ENCODE measurements at regions not wholly inside any gene's neighbourhood (a gene's known extent, or its start where the extent isn't known, plus 50 kb on each side); places are given as distances from the start of the nearest gene placed in this dataset.

GRCh38 chr7:22670422-22670815 lies 56.6 kb upstream of the IL6 start:
- H3K36me3 Mint-ChIP-seq (ENCODE audit: low read depth, unreplicated experiment) = no peaks in the 10 kb centered on the region

GRCh38 chr7:22669692-22670421 lies 57.1 kb upstream of the IL6 start:
- no peak overlapping the region for H3K9ac ChIP-seq (ENCODE audit: low read length)
- H3K27me3 ChIP-seq (ENCODE audit: insufficient read depth, low read length) = no peaks in the 10 kb centered on the region
- H4K20me1 ChIP-seq (ENCODE audit: insufficient read depth, low read length) = no peaks in the 10 kb centered on the region
- no peak for DNase-seq (ENCODE audit: low read depth)
- H3K9me3 Mint-ChIP-seq (ENCODE audit: unreplicated experiment) = peaks cover 2% of the 10 kb centered on the region
- H3K27me3 Mint-ChIP-seq (ENCODE audit: low read depth, unreplicated experiment) = no peaks in the 10 kb centered on the region
- peaks cover 22% of the 10 kb centered on the region for H3K4me1 Mint-ChIP-seq (ENCODE audit: low read depth, unreplicated experiment)
- no peaks in the 10 kb centered on the region for H3K79me2 ChIP-seq (ENCODE audit: insufficient read depth, low read length)
- H2AFZ ChIP-seq (ENCODE audit: low read depth, low read length) = no peak overlapping the region
- no peak for TF ChIP-seq EZH2 (IDR thresholded peaks at IDR 0.05; ENCODE audit: insufficient read depth, low read length)
- no peak for TF ChIP-seq CTCF (IDR thresholded peaks at IDR 0.05; ENCODE audit: insufficient read depth, low read depth, low read length)
- H3K4me3 Mint-ChIP-seq (ENCODE audit: unreplicated experiment) = no peak overlapping the region
- no peak overlapping the region for H3K4me3 ChIP-seq (ENCODE audit: insufficient read depth, low read depth, low read length)
- H3K27ac Mint-ChIP-seq (ENCODE audit: unreplicated experiment) = no peak overlapping the region
- no peak for FAIRE-seq
- H3K4me2 ChIP-seq (ENCODE audit: low read length) = no peak overlapping the region
- no peaks in the 10 kb centered on the region for H3K9me3 ChIP-seq (ENCODE audit: insufficient read depth, low read depth, low read length)
- no peak overlapping the region for H3K27ac ChIP-seq (ENCODE audit: low read depth, low read length)
- H3K4me1 ChIP-seq (ENCODE audit: insufficient read depth, low read length) = peaks cover 52% of the 10 kb centered on the region
- H3K36me3 ChIP-seq (ENCODE audit: insufficient read depth, low read length) = no peaks in the 10 kb centered on the region
- no peaks in the 10 kb centered on the region for H3K36me3 Mint-ChIP-seq (ENCODE audit: low read depth, unreplicated experiment)

More at GRCh38 chr7:22670422-22670815, 56.6 kb upstream of the IL6 start:
- no peaks in the 10 kb centered on the region for H3K36me3 ChIP-seq (ENCODE audit: insufficient read depth, low read length)
- no peak overlapping the region for H3K27ac ChIP-seq (ENCODE audit: low read depth, low read length)
- FAIRE-seq (no peak), DNase-seq (ENCODE audit: low read depth) (no peak)
- Mint-ChIP-seq H3K27ac (ENCODE audit: unreplicated experiment) (no peak overlapping the region), H3K9me3 (ENCODE audit: unreplicated experiment) (peaks cover 2% of the 10 kb centered on the region), H3K4me3 (ENCODE audit: unreplicated experiment) (no peak overlapping the region), H3K4me1 (ENCODE audit: low read depth, unreplicated experiment) (peaks cover 22% of the 10 kb centered on the region), H3K27me3 (ENCODE audit: low read depth, unreplicated experiment) (no peaks in the 10 kb centered on the region)
- H3K4me2 ChIP-seq (ENCODE audit: low read length) = no peak overlapping the region
- no peaks in the 10 kb centered on the region for H3K27me3 ChIP-seq (ENCODE audit: insufficient read depth, low read length)
- no peaks in the 10 kb centered on the region for H3K9me3 ChIP-seq (ENCODE audit: insufficient read depth, low read depth, low read length)
- no peak overlapping the region for H2AFZ ChIP-seq (ENCODE audit: low read depth, low read length)
- no peaks in the 10 kb centered on the region for H4K20me1 ChIP-seq (ENCODE audit: insufficient read depth, low read length)
- TF ChIP-seq CTCF (IDR thresholded peaks at IDR 0.05; ENCODE audit: insufficient read depth, low read depth, low read length) = no peak
- TF ChIP-seq EZH2 (IDR thresholded peaks at IDR 0.05; ENCODE audit: insufficient read depth, low read length) = no peak
- H3K4me3 ChIP-seq (ENCODE audit: insufficient read depth, low read depth, low read length) = no peak overlapping the region
- H3K4me1 ChIP-seq (ENCODE audit: insufficient read depth, low read length) = peaks cover 52% of the 10 kb centered on the region
- no peak overlapping the region for H3K9ac ChIP-seq (ENCODE audit: low read length)
- no peaks in the 10 kb centered on the region for H3K79me2 ChIP-seq (ENCODE audit: insufficient read depth, low read length)

GRCh38 chr7:22668971-22669401 lies 58.0 kb upstream of the IL6 start:
- H4K20me1 ChIP-seq (ENCODE audit: insufficient read depth, low read length) = no peaks in the 10 kb centered on the region
- H3K27me3 ChIP-seq (ENCODE audit: insufficient read depth, low read length) = no peaks in the 10 kb centered on the region
- Mint-ChIP-seq H3K27ac (ENCODE audit: unreplicated experiment) (no peak overlapping the region), H3K4me1 (ENCODE audit: low read depth, unreplicated experiment) (peaks cover 25% of the 10 kb centered on the region), H3K4me3 (ENCODE audit: unreplicated experiment) (no peak overlapping the region), H3K27me3 (ENCODE audit: low read depth, unreplicated experiment) (no peaks in the 10 kb centered on the region), H3K9me3 (ENCODE audit: unreplicated experiment) (no peaks in the 10 kb centered on the region), H3K36me3 (ENCODE audit: low read depth, unreplicated experiment) (no peaks in the 10 kb centered on the region)
- H3K9me3 ChIP-seq (ENCODE audit: insufficient read depth, low read depth, low read length) = no peaks in the 10 kb centered on the region
- peak overlapping the region; percentile 65 for H3K4me2 ChIP-seq (ENCODE audit: low read length)
- FAIRE-seq (no peak), DNase-seq (ENCODE audit: low read depth) (no peak)
- H3K4me1 ChIP-seq (ENCODE audit: insufficient read depth, low read length) = peaks cover 52% of the 10 kb centered on the region
- H3K27ac ChIP-seq (ENCODE audit: low read depth, low read length) = peak overlapping the region; percentile 93
- no peak overlapping the region for H3K9ac ChIP-seq (ENCODE audit: low read length)
- H3K79me2 ChIP-seq (ENCODE audit: insufficient read depth, low read length) = no peaks in the 10 kb centered on the region
- no peak overlapping the region for H3K4me3 ChIP-seq (ENCODE audit: insufficient read depth, low read depth, low read length)
- no peaks in the 10 kb centered on the region for H3K36me3 ChIP-seq (ENCODE audit: insufficient read depth, low read length)
- TF ChIP-seq EZH2 (IDR thresholded peaks at IDR 0.05; ENCODE audit: insufficient read depth, low read length) (no peak), CTCF (IDR thresholded peaks at IDR 0.05; ENCODE audit: insufficient read depth, low read depth, low read length) (no peak)
- H2AFZ ChIP-seq (ENCODE audit: low read depth, low read length) = no peak overlapping the region
